ENCODE measurements at regions not wholly inside any gene's neighbourhood (a gene's known extent, or its start where the extent isn't known, plus 50 kb on each side); places are given as distances from the start of the nearest gene placed in this dataset.

GRCh38 chr18:49650426-49650891 is 88.6 kb downstream of the LIPG start:
- peaks cover 5 to 50% (median 23%) of the 10 kb centered on the region in 4 donors for H3K4me1 ChIP-seq (ENCODE audit: control insufficient read depth in 4 of 4, insufficient read depth in 4 of 4, low read length in 3 of 4)
- 40% methylated on average over 7 of the region's 7 CpGs for WGBS
- H3K9me3 ChIP-seq (ENCODE audit: control insufficient read depth in 4 of 4, low read length in 3 of 4) = no peaks in the 10 kb centered on the region
- H3K27me3 ChIP-seq (ENCODE audit: control insufficient read depth in 4 of 4, insufficient read depth in 4 of 4, low read length in 3 of 4) = no peaks in the 10 kb centered on the region
- H3K36me3 ChIP-seq (ENCODE audit: control insufficient read depth in 4 of 4, insufficient read depth in 3 of 4, low read depth in 1 of 4, low read length in 3 of 4) = no peaks in the 10 kb centered on the region
- no peak for TF ChIP-seq NR2F2 (IDR thresholded peaks at IDR 0.05)
- no peak for TF ChIP-seq CTCF (IDR thresholded peaks at IDR 0.05; ENCODE audit: low read depth, low read length, missing input control)
- peak; percentile 31 for TF ChIP-seq REST (IDR thresholded peaks at IDR 0.05)
- TF ChIP-seq RAD21 (IDR thresholded peaks at IDR 0.05) = no peak
- TF ChIP-seq GABPA (IDR thresholded peaks at IDR 0.05 in 1 of 2, conservative IDR thresholded peaks at IDR 0.05 in 1 of 2) = no peak
- TF ChIP-seq, protein P1, sequence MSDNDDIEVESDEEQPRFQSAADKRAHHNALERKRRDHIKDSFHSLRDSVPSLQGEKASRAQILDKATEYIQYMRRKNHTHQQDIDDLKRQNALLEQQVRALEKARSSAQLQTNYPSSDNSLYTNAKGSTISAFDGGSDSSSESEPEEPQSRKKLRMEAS (IDR thresholded peaks at IDR 0.05) = no peak
- TF ChIP-seq HNF4G (IDR thresholded peaks at IDR 0.05) = no peak
- no peak for TF ChIP-seq FOXA2 (IDR thresholded peaks at IDR 0.05)
- peak in 1 of 2 donors; percentile 21 for TF ChIP-seq RXRA (IDR thresholded peaks at IDR 0.05)
- no peak for DNase-seq (ENCODE audit: low spot score)
- H3K4me3 ChIP-seq (ENCODE audit: low read depth in 1 of 3, low read length in 3 of 3) = peak overlapping the region; percentile 60 to 77 (median 61)
- peak overlapping the region; percentile 36 to 56 for H3K9ac ChIP-seq (ENCODE audit: low read depth in 1 of 2, low read length in 2 of 2)
- peak overlapping the region; percentile 89 to 94 for H3K27ac ChIP-seq (ENCODE audit: low read depth in 1 of 2, low read length in 2 of 2)

GRCh38 chr18:49648811-49649210 is 87.0 kb downstream of the LIPG start:
- Histone ChIP-seq H3K4me3 (ENCODE audit: low read depth in 1 of 3, low read length in 3 of 3) (no peak overlapping the region), H3K9me3 (ENCODE audit: control insufficient read depth in 4 of 4, low read length in 3 of 4) (no peaks in the 10 kb centered on the region), H3K4me1 (ENCODE audit: control insufficient read depth in 4 of 4, insufficient read depth in 4 of 4, low read length in 3 of 4) (peaks cover 5 to 46% (median 23%) of the 10 kb centered on the region in 4 donors), H3K27ac (ENCODE audit: low read depth in 1 of 2, low read length in 2 of 2) (no peak overlapping the region), H3K9ac (ENCODE audit: low read depth in 1 of 2, low read length in 2 of 2) (no peak overlapping the region), H3K27me3 (ENCODE audit: control insufficient read depth in 4 of 4, insufficient read depth in 4 of 4, low read length in 3 of 4) (no peaks in the 10 kb centered on the region), H3K36me3 (ENCODE audit: control insufficient read depth in 4 of 4, insufficient read depth in 3 of 4, low read depth in 1 of 4, low read length in 3 of 4) (no peaks in the 10 kb centered on the region)
- WGBS = 87% methylated on average over 3 of the region's 3 CpGs
- TF ChIP-seq TAF1 (conservative IDR thresholded peaks at IDR 0.05) = no peak
- TF ChIP-seq REST (IDR thresholded peaks at IDR 0.05) = no peak
- no peak for TF ChIP-seq RXRA (IDR thresholded peaks at IDR 0.05)
- peak; percentile 42 for TF ChIP-seq CTCF (IDR thresholded peaks at IDR 0.05; ENCODE audit: low read depth, low read length, missing input control)
- TF ChIP-seq RAD21 (IDR thresholded peaks at IDR 0.05) = peak; percentile 39 to 57
- DNase-seq (ENCODE audit: low spot score) = no peak
